SK-N-SH treated with all-trans-retinoic acid at 6 μM for 48 hours (cell line): ENCODE measurements at regions not wholly inside any gene's neighbourhood (a gene's known extent, or its start where the extent isn't known, plus 50 kb on each side); places are given as distances from the start of the nearest gene placed in this dataset.

Experiments used
- ARNTL ChIP-seq: fragments of 450-650 bp; formaldehyde crosslinking; IDR thresholded peaks from 2 replicates; pipeline ENCODE4 v1.5.0; 2020; ENCODE audit warnings: low read depth, mild to moderate bottlenecking, moderate library complexity, borderline replicate concordance
- BACH2 ChIP-seq: fragments of 250-450 bp; sonication (Bioruptor Pico); IDR thresholded peaks from 2 replicates; pipeline ENCODE4 v1.9.0; 2021; ENCODE audit warnings: mild to moderate bottlenecking, borderline replicate concordance
- TCF4 ChIP-seq: fragments of 250-450 bp; sonication (Bioruptor Pico); IDR thresholded peaks from 2 replicates; pipeline ENCODE4 v1.8.0; 2021; ENCODE audit warnings: mild to moderate bottlenecking, moderate library complexity, borderline replicate concordance
- ZC3H10 ChIP-seq: fragments of 250-450 bp; sonication (Bioruptor Pico); IDR thresholded peaks from 2 replicates; pipeline ENCODE4 v1.5.1; 2021; ENCODE audit warnings: mild to moderate bottlenecking, moderate library complexity
- ZFP3 ChIP-seq: fragments of 250-450 bp; sonication (Bioruptor Pico); IDR thresholded peaks from 2 replicates; pipeline ENCODE4 v1.5.0; 2020; ENCODE audit warnings: mild to moderate bottlenecking, moderate library complexity
- ZNF565 ChIP-seq: fragments of 450-650 bp; formaldehyde crosslinking; conservative IDR thresholded peaks from 2 replicates; pipeline ENCODE4 v1.5.0; 2020; ENCODE audit warnings: low read depth, mild to moderate bottlenecking, moderate library complexity
- ZNF70 ChIP-seq: fragments of 450-650 bp; formaldehyde crosslinking; IDR thresholded peaks from 2 replicates; pipeline ENCODE4 v1.5.0; 2020; ENCODE audit warnings: mild to moderate bottlenecking, moderate library complexity

DNA sequence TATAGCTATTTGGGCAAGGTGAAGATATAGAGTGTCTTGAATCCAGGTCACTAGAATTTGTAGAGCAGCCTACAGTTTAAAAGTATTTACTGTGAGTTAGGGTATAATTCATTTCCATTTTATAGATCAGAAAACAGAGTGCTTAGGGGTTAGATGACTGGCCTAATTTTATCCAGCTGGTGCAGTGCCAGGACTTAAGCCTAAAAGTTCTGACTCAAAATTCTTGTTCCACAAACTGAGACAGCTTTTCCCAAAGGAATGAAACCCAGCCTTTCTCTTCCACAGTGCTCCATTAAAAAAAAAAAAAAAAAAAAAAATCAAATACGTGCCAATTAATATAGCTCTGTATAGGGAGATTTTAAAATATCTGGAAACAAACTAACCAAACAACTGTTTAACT is 441.0 kb upstream of the MARCKS start:
- TF ChIP-seq ZNF70 (CRISPR knock-in tag) = no peak
- no peak for TF ChIP-seq BACH2
- TF ChIP-seq ARNTL (CRISPR knock-in tag) = no peak
- no peak for TF ChIP-seq ZC3H10 (CRISPR knock-in tag)
- no peak for TF ChIP-seq TCF4 (CRISPR knock-in tag)
- no peak for TF ChIP-seq ZFP3 (CRISPR knock-in tag)
- no peak for TF ChIP-seq ZNF565 (CRISPR knock-in tag)
